ENCODE measurements at regions not wholly inside any gene's neighbourhood (a gene's known extent, or its start where the extent isn't known, plus 50 kb on each side); places are given as distances from the start of the nearest gene placed in this dataset.

DNA sequence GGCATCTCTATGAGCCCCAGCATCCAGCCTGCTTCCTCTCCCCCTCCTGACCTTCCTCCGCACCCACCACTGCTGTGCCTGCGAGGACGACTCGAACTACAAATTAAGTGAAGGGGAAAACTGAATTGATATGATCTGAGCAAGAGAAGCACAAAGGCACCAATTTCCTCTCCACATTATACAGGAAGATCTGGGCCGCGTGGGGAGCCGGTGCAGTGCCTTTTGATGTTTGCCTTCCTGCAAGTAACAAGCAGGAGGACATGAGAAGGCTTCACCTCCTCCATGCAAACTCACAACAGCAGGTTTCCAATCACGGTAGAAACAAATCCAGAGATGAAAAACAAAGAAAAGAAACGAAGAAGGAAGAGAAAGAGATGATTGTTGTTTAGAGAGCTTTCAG, 57.8 kb upstream of the MMP2 start:
- TF ChIP-seq POLR2A (IDR thresholded peaks at IDR 0.05; ENCODE audit: borderline replicate concordance, extremely low read depth, insufficient read depth, insufficient read length): no peak
- TF ChIP-seq YY1 (IDR thresholded peaks at IDR 0.05; ENCODE audit: extremely low read depth, insufficient replicate concordance, low read depth, low read length): no peak
- TF ChIP-seq, protein P1, sequence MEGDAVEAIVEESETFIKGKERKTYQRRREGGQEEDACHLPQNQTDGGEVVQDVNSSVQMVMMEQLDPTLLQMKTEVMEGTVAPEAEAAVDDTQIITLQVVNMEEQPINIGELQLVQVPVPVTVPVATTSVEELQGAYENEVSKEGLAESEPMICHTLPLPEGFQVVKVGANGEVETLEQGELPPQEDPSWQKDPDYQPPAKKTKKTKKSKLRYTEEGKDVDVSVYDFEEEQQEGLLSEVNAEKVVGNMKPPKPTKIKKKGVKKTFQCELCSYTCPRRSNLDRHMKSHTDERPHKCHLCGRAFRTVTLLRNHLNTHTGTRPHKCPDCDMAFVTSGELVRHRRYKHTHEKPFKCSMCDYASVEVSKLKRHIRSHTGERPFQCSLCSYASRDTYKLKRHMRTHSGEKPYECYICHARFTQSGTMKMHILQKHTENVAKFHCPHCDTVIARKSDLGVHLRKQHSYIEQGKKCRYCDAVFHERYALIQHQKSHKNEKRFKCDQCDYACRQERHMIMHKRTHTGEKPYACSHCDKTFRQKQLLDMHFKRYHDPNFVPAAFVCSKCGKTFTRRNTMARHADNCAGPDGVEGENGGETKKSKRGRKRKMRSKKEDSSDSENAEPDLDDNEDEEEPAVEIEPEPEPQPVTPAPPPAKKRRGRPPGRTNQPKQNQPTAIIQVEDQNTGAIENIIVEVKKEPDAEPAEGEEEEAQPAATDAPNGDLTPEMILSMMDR (IDR thresholded peaks at IDR 0.05 in 2 of 3, conservative IDR thresholded peaks at IDR 0.05 in 1 of 3; ENCODE audit: borderline replicate concordance in 1 of 3, insufficient read depth in 1 of 3, low read depth in 2 of 3, low read length in 2 of 3): no peak
- no peak for TF ChIP-seq EZH2phosphoT487 (IDR thresholded peaks at IDR 0.05; ENCODE audit: borderline replicate concordance)
- TF ChIP-seq TCF7L2 (IDR thresholded peaks at IDR 0.05; ENCODE audit: borderline replicate concordance, extremely low read depth, insufficient read depth, insufficient read length): no peak
- TF ChIP-seq CEBPB (IDR thresholded peaks at IDR 0.05; ENCODE audit: low read depth): no peak
- no peak for TF ChIP-seq RAD21 (IDR thresholded peaks at IDR 0.05; ENCODE audit: low read depth)
- TF ChIP-seq, protein P2, sequence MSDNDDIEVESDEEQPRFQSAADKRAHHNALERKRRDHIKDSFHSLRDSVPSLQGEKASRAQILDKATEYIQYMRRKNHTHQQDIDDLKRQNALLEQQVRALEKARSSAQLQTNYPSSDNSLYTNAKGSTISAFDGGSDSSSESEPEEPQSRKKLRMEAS (IDR thresholded peaks at IDR 0.05): no peak
- TF ChIP-seq JUND (IDR thresholded peaks at IDR 0.05): no peak
- TF ChIP-seq CBX3 (IDR thresholded peaks at IDR 0.05; ENCODE audit: low read depth): no peak
- no peak for TF ChIP-seq EZH2 (IDR thresholded peaks at IDR 0.05)
- no peak for TF ChIP-seq POLR2AphosphoS5 (IDR thresholded peaks at IDR 0.05; ENCODE audit: low read depth, low read length)
- no peak for TF ChIP-seq FOSL1 (IDR thresholded peaks at IDR 0.05; ENCODE audit: low read depth)
